Endothelial cell of umbilical vein (primary cell): ENCODE measurements at regions not wholly inside any gene's neighbourhood (a gene's known extent, or its start where the extent isn't known, plus 50 kb on each side); places are given as distances from the start of the nearest gene placed in this dataset.

Experiments used
- EZH2 ChIP-seq: IDR thresholded peaks from 2 replicates; pipeline ENCODE4 v1.6.1; 2012; ENCODE audit warnings: borderline replicate concordance, low read depth, mild to moderate bottlenecking, moderate library complexity, low read length, inconsistent platforms; ENCODE audit not compliant: severe bottlenecking
- POLR2A ChIP-seq: IDR thresholded peaks from 2 replicates; pipeline ENCODE4 v1.6.1; 2012; ENCODE audit warnings: low read depth, mild to moderate bottlenecking, control low read depth, low read length

DNA sequence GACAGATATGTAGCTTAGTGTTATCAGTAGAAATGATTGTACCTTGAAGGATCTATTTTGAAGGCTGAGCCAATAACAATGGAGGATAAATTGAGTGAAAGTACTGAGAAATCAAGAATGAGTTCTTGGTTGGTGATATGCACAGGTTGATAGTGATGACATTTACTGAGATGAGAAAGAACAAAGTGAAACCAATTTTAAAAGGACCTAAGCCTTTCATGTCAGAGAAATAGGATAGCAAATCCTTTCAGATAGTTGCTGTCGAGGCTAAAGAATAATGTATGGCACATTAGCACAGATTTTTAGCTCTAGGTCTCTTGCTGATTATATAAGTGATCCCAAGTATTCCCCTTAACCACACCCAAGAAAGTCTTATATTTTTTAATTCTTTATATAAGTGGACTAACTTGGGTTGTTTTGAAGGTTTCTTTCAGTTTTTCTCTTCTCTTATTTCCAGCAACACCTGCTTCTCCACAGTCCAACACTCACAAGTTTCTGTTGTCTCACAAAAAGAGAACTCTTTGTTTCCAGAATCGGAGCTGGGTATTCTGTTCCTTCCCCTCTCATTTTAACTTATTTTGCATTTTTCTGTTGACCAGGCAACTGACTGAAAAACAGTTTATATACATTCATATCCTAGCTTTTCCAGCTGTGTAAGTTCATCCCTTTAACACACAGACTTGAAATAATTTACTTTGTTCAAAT is 286.9 kb upstream of the ATP10B start:
- TF ChIP-seq EZH2 (no peak), POLR2A (no peak)
